ENCODE measurements at regions not wholly inside any gene's neighbourhood (a gene's known extent, or its start where the extent isn't known, plus 50 kb on each side); places are given as distances from the start of the nearest gene placed in this dataset.

GRCh38 chr6:165861226-165861625 is 198.2 kb upstream of the PDE10A start:
- Histone ChIP-seq H3K9me3 (ENCODE audit: low read depth) (no peaks in the 10 kb centered on the region), H3K4me3 (no peak overlapping the region), H3K27me3 (peaks cover 6% of the 10 kb centered on the region), H3K36me3 (no peaks in the 10 kb centered on the region), H3K4me1 (no peaks in the 10 kb centered on the region), H3F3A (ENCODE audit: low read depth) (no peaks in the 10 kb centered on the region), H3K27ac (no peak overlapping the region), H3K4me2 (no peak overlapping the region), H3K9ac (no peak overlapping the region), H3K79me2 (ENCODE audit: low read depth) (no peaks in the 10 kb centered on the region), H2AFZ (replicated peaks) (no peak overlapping the region), H4K20me1 (ENCODE audit: low read depth) (no peaks in the 10 kb centered on the region)
- DNase-seq (ENCODE audit: low spot score), result no peak
- Mint-ChIP-seq H3K36me3 (no peaks in the 10 kb centered on the region), H3K9me3 (peaks cover 6% of the 10 kb centered on the region), H3K27ac (peak overlapping the region; percentile 65), H3K4me1 (no peaks in the 10 kb centered on the region), H3K27me3 (ENCODE audit: insufficient read depth, low read depth) (peaks cover 2% of the 10 kb centered on the region), H3K4me3 (no peak overlapping the region)
- no peak for TF ChIP-seq EZH2 (IDR thresholded peaks at IDR 0.05)
- TF ChIP-seq EZH2phosphoT487 (IDR thresholded peaks at IDR 0.05), result no peak

- no peak overlapping the region for H2AFZ ChIP-seq (replicated peaks)
- no peaks in the 10 kb centered on the region for H3K4me1 Mint-ChIP-seq
- DNase-seq (ENCODE audit: low spot score), result peak; percentile 44
- H3F3A ChIP-seq (ENCODE audit: low read depth), result no peaks in the 10 kb centered on the region
- H3K4me2 ChIP-seq, result no peak overlapping the region
- H3K27me3 Mint-ChIP-seq (ENCODE audit: insufficient read depth, low read depth), result peaks cover 6% of the 10 kb centered on the region
- H3K27ac ChIP-seq, result no peak overlapping the region
- H3K27ac Mint-ChIP-seq, result no peak overlapping the region
- H3K9me3 ChIP-seq (ENCODE audit: low read depth), result no peaks in the 10 kb centered on the region
- no peaks in the 10 kb centered on the region for H3K9me3 Mint-ChIP-seq
- H3K9ac ChIP-seq, result no peak overlapping the region
- no peaks in the 10 kb centered on the region for H3K79me2 ChIP-seq (ENCODE audit: low read depth)
- H3K4me1 ChIP-seq, result no peaks in the 10 kb centered on the region
- no peak overlapping the region for H3K4me3 Mint-ChIP-seq
- H3K36me3 Mint-ChIP-seq, result no peaks in the 10 kb centered on the region
- peak; percentile 53 for TF ChIP-seq CTCF (IDR thresholded peaks at IDR 0.05)
- no peak for TF ChIP-seq EZH2 (IDR thresholded peaks at IDR 0.05)
- no peaks in the 10 kb centered on the region for H4K20me1 ChIP-seq (ENCODE audit: low read depth)
- H3K36me3 ChIP-seq, result no peaks in the 10 kb centered on the region
- H3K27me3 ChIP-seq, result peaks cover 33% of the 10 kb centered on the region
- H3K4me3 ChIP-seq, result no peak overlapping the region
These were observed 195.5 kb upstream of the PDE10A start for GRCh38 chr6:165858586-165858985.

- H3F3A ChIP-seq (ENCODE audit: low read depth), result no peaks in the 10 kb centered on the region
- no peaks in the 10 kb centered on the region for H3K9me3 ChIP-seq (ENCODE audit: low read depth)
- no peak overlapping the region for H3K27ac Mint-ChIP-seq
- no peaks in the 10 kb centered on the region for H3K36me3 Mint-ChIP-seq
- no peaks in the 10 kb centered on the region for H3K9me3 Mint-ChIP-seq
- H3K79me2 ChIP-seq (ENCODE audit: low read depth), result no peaks in the 10 kb centered on the region
- H3K9ac ChIP-seq, result no peak overlapping the region
- H3K27me3 ChIP-seq, result peaks cover 60% of the 10 kb centered on the region
- DNase-seq (ENCODE audit: low spot score), result no peak
- no peak overlapping the region for H3K4me2 ChIP-seq
- no peak overlapping the region for H3K27ac ChIP-seq
- no peak overlapping the region for H3K4me3 ChIP-seq
- no peaks in the 10 kb centered on the region for H3K36me3 ChIP-seq
- no peak for TF ChIP-seq EZH2 (IDR thresholded peaks at IDR 0.05)
- TF ChIP-seq CTCF (IDR thresholded peaks at IDR 0.05), result no peak
- TF ChIP-seq EZH2phosphoT487 (IDR thresholded peaks at IDR 0.05), result no peak
- peaks cover 8% of the 10 kb centered on the region for H3K27me3 Mint-ChIP-seq (ENCODE audit: insufficient read depth, low read depth)
- no peaks in the 10 kb centered on the region for H4K20me1 ChIP-seq (ENCODE audit: low read depth)
- H3K4me1 ChIP-seq, result no peaks in the 10 kb centered on the region
- no peak overlapping the region for H3K4me3 Mint-ChIP-seq
- no peaks in the 10 kb centered on the region for H3K4me1 Mint-ChIP-seq
- H2AFZ ChIP-seq (replicated peaks), result no peak overlapping the region
These were observed 192.8 kb upstream of the PDE10A start for GRCh38 chr6:165855856-165856255.

GRCh38 chr6:165854863-165855593 is 192.0 kb upstream of the PDE10A start:
- Histone ChIP-seq H2AFZ (replicated peaks) (no peak overlapping the region), H3K9me3 (ENCODE audit: low read depth) (no peaks in the 10 kb centered on the region), H3K4me1 (peaks cover 2% of the 10 kb centered on the region), H3K79me2 (ENCODE audit: low read depth) (no peaks in the 10 kb centered on the region), H3K27me3 (peaks cover 66% of the 10 kb centered on the region), H3K4me3 (no peak overlapping the region), H4K20me1 (ENCODE audit: low read depth) (no peaks in the 10 kb centered on the region), H3K36me3 (no peaks in the 10 kb centered on the region), H3K4me2 (peak overlapping the region; percentile 68), H3K27ac (no peak overlapping the region), H3K9ac (no peak overlapping the region), H3F3A (ENCODE audit: low read depth) (no peaks in the 10 kb centered on the region)
- H3K27ac Mint-ChIP-seq, result no peak overlapping the region
- TF ChIP-seq EZH2 (IDR thresholded peaks at IDR 0.05), result no peak
- no peak for TF ChIP-seq EZH2phosphoT487 (IDR thresholded peaks at IDR 0.05)
- no peak for TF ChIP-seq CTCF (IDR thresholded peaks at IDR 0.05)
- no peaks in the 10 kb centered on the region for H3K9me3 Mint-ChIP-seq
- no peaks in the 10 kb centered on the region for H3K36me3 Mint-ChIP-seq
- DNase-seq (ENCODE audit: low spot score), result no peak
- peaks cover 4% of the 10 kb centered on the region for H3K4me1 Mint-ChIP-seq
- peaks cover 8% of the 10 kb centered on the region for H3K27me3 Mint-ChIP-seq (ENCODE audit: insufficient read depth, low read depth)
- no peak overlapping the region for H3K4me3 Mint-ChIP-seq
